ENCODE measurements at regions not wholly inside any gene's neighbourhood (a gene's known extent, or its start where the extent isn't known, plus 50 kb on each side); places are given as distances from the start of the nearest gene placed in this dataset.

- TF ChIP-seq POLR2A (IDR thresholded peaks at IDR 0.05), result no peak
- no peak for TF ChIP-seq CTCF (IDR thresholded peaks at IDR 0.05)
These were observed 252.7 kb downstream of the TJP1 start for GRCh38 chr15:29569533-29570092.

Data from sigmoid colon (tissue), 3 donors.